Skeletal muscle tissue (tissue), 3 donors: ENCODE measurements at regions not wholly inside any gene's neighbourhood (a gene's known extent, or its start where the extent isn't known, plus 50 kb on each side); places are given as distances from the start of the nearest gene placed in this dataset.

ENCODE experiments used
- H3K27ac ChIP-seq: one replicate; pipeline ENCODE4 v1.7.0; 2013; ENCODE audit warnings: mild to moderate bottlenecking, low read depth, low read length, inconsistent platforms
- H3K27me3 ChIP-seq, 3 donors: one replicate each; pipeline ENCODE4 v1.7.0; 2013; ENCODE audit warnings: low read length in 3 of 3; ENCODE audit not compliant: control insufficient read depth in 3 of 3, insufficient read depth in 3 of 3
- H3K36me3 ChIP-seq, 3 donors: one replicate each; pipeline ENCODE4 v1.7.0; 2013; ENCODE audit warnings: low read length in 3 of 3; ENCODE audit not compliant: control insufficient read depth in 3 of 3, insufficient read depth in 3 of 3
- H3K4me1 ChIP-seq, 3 donors: one replicate each; pipeline ENCODE4 v1.7.0; 2013; ENCODE audit warnings: low read length in 3 of 3, mild to moderate bottlenecking in 3 of 3; ENCODE audit not compliant: control insufficient read depth in 3 of 3, insufficient read depth in 3 of 3
- H3K4me3 ChIP-seq, 3 donors: one replicate each; pipeline ENCODE4 v1.7.0; 2013; ENCODE audit warnings: low read length in 3 of 3
- H3K9ac ChIP-seq, 3 donors: one replicate each; pipeline ENCODE4 v1.7.0; 2013; ENCODE audit warnings: low read length in 3 of 3, mild to moderate bottlenecking in 3 of 3, moderate library complexity in 2 of 3, low read depth in 1 of 3
- H3K9me3 ChIP-seq, 3 donors: one replicate each; pipeline ENCODE4 v1.7.0; 2013; ENCODE audit warnings: low read length in 3 of 3; ENCODE audit not compliant: control insufficient read depth in 3 of 3
- donor health status: Osteomylitis.

DNA sequence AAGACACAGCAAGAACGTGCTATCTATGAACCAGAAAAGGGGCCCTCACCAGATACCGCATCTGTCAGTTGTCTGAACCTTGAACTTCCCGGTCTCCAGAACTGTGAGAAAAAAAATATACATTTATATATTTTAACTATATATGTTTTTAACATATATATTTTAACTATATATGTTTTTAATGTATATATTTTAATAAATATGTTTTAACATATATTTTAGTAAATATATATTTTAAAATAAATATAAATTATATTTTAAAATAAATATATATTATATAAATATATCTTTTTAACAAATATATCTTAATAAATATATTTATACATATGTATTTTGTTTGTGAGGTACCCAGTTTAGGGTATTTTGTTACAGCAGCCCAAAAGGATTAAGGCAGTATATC lies 958.2 kb upstream of the AUTS2 start:
- Histone ChIP-seq H3K27me3 (no peaks in the 10 kb centered on the region), H3K36me3 (no peaks in the 10 kb centered on the region), H3K9ac (no peak overlapping the region), H3K27ac (no peak overlapping the region), H3K4me1 (no peaks in the 10 kb centered on the region), H3K9me3 (peaks cover 0 to 5% (median 1%) of the 10 kb centered on the region in 3 donors), H3K4me3 (no peak overlapping the region)

DNA sequence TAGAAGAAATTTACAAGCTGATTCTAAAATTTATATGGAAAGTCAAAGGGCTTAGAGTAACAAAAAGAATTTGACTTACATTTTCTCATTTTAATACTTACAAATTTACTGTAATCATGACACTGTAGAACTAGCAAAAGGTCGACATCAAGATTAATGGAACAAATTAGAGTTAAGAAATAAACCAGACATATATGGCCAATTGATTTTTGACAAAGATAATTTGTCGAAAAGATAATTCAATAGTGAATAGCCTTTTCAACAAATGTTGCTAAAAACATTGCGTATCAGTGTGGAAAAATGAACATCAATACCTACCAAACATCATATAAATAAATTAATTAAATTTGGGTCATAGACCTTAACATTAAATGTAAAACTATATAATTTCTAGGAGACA lies 955.5 kb upstream of the AUTS2 start:
- H3K4me1 ChIP-seq, result no peaks in the 10 kb centered on the region
- H3K9me3 ChIP-seq, result peaks cover 0 to 5% (median 2%) of the 10 kb centered on the region in 3 donors
- no peak overlapping the region for H3K27ac ChIP-seq
- no peaks in the 10 kb centered on the region for H3K36me3 ChIP-seq
- no peaks in the 10 kb centered on the region for H3K27me3 ChIP-seq
- H3K9ac ChIP-seq, result no peak overlapping the region
- no peak overlapping the region for H3K4me3 ChIP-seq

DNA sequence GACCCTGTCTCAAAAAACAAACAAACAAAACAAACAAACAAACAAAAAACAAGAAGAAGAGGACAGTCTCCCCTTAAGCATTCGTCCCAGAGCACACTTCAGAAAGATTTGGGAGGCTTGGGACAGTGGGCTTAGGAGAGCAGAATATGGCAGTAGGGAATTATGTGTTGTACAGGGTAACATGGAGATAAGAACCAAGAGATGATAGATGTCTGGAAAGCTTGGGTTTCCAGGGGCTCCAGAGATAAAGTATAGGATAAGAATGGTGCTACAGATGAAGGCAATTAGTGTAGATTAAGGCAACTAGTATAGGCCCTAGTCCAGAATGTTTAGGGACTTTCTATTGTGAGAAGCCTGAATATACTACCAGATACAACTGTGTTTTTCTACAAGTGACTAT lies 934.9 kb upstream of the AUTS2 start:
- Histone ChIP-seq H3K9ac (no peak overlapping the region), H3K4me3 (no peak overlapping the region), H3K4me1 (no peaks in the 10 kb centered on the region), H3K27me3 (peaks cover 0 to 3% (median 0%) of the 10 kb centered on the region in 3 donors), H3K36me3 (no peaks in the 10 kb centered on the region), H3K9me3 (no peaks in the 10 kb centered on the region), H3K27ac (no peak overlapping the region)

DNA sequence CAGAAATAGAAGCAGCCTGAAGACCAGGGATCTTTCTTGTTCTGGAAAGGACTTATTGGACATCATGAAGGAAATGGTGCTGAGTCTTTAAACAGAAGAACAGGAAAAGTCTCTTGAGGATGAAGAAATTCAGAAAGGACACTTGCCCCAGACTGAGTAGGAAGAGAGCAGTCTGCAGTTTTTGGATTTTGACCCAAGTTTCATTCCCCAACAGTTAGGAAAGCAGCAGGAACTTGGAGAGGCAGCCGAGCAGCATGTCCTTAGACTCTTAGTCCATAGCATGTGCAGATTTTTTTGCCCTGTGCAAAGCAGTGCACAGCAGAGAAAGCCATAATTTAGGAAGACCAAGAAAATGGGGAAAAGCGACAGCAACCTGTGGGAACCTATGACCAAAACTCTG lies 927.2 kb upstream of the AUTS2 start:
- Histone ChIP-seq H3K9me3 (no peaks in the 10 kb centered on the region), H3K4me3 (no peak overlapping the region), H3K4me1 (no peaks in the 10 kb centered on the region), H3K27me3 (peaks cover 0 to 3% (median 0%) of the 10 kb centered on the region in 3 donors), H3K9ac (no peak overlapping the region), H3K36me3 (no peaks in the 10 kb centered on the region), H3K27ac (no peak overlapping the region)

DNA sequence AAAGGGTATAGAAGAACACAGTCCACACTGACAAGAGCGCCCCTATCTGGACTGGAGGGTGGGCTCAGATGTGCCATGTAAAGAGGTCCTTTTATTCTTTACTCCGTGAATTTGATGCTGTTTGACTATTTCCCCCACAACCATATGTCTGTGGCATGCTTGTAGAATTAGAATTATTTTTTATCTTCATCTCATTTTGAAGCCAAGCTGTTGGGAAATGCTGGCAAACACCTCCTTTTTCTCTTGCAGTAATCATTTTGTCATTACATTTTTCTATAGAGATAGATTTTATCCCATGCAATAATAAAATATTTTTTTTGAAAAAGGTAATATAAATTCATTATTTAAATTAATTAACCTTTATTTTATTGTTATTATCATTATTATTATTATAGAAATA lies 926.6 kb upstream of the AUTS2 start:
- H3K9ac ChIP-seq, result no peak overlapping the region
- no peak overlapping the region for H3K27ac ChIP-seq
- no peaks in the 10 kb centered on the region for H3K9me3 ChIP-seq
- H3K27me3 ChIP-seq, result no peaks in the 10 kb centered on the region
- H3K36me3 ChIP-seq, result no peaks in the 10 kb centered on the region
- no peak overlapping the region for H3K4me3 ChIP-seq
- H3K4me1 ChIP-seq, result no peaks in the 10 kb centered on the region

DNA sequence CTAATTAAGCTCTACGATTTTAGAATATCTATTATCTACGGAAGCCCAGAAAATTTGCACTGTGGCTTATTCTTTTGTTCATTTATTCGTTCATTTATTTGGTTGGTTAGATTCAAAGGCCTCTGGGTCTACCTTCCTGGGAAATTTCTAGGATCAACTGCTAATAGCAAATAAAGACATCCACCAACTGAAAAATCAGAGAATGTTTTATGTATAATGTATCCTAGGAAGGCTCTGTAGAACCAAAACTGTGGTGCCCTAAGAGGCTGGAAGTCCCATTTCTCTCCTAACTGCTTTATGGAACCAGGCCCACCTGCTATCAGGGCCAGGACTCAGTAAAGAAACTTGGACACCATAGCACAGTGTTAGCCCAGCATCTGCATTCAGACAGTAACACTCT lies 923.4 kb upstream of the AUTS2 start:
- Histone ChIP-seq H3K27ac (no peak overlapping the region), H3K9ac (no peak overlapping the region)

DNA sequence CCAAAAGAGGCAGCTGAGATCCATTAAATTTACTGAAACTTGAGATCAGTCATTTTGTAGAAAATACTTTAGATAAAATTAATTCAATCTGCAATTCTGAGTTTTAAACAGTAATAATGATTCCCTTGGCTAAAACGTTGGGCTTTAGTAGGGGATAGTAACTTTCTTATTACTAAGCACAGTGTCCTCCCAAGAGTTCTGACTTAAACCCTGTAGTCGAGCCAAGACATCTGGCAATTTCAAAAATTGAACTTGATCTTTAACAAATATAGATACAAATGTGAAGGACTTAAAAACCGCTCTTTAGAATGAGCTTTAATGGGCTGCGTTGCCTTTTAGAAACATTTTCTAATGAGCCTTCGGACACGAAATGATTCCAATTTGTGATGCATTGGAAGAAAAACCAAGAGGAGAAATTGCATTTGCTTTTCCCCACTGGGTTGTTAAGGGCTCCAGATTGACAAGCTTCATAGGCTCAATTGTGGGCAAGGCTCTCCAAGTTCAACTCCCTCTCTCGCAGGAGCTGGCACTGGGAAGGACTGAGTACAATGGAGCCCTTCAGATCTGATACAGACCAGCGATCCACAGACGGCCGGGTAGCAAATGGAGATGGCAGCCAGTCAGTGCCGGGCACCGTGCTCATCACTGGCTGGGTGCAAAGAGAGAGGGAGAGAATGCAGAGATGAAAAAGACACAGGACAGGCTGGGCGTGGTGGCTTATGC lies 921.3 kb upstream of the AUTS2 start:
- H3K4me1 ChIP-seq, result no peaks in the 10 kb centered on the region
- H3K27me3 ChIP-seq, result no peaks in the 10 kb centered on the region
- H3K9ac ChIP-seq, result no peak overlapping the region
- no peak overlapping the region for H3K27ac ChIP-seq
- no peaks in the 10 kb centered on the region for H3K36me3 ChIP-seq
- H3K9me3 ChIP-seq, result no peaks in the 10 kb centered on the region
- no peak overlapping the region for H3K4me3 ChIP-seq

More for the DNA sequence above, 923.4 kb upstream of the AUTS2 start:
- Histone ChIP-seq H3K36me3 (no peaks in the 10 kb centered on the region), H3K9me3 (no peaks in the 10 kb centered on the region), H3K27me3 (no peaks in the 10 kb centered on the region), H3K4me1 (no peaks in the 10 kb centered on the region), H3K4me3 (no peak overlapping the region)

DNA sequence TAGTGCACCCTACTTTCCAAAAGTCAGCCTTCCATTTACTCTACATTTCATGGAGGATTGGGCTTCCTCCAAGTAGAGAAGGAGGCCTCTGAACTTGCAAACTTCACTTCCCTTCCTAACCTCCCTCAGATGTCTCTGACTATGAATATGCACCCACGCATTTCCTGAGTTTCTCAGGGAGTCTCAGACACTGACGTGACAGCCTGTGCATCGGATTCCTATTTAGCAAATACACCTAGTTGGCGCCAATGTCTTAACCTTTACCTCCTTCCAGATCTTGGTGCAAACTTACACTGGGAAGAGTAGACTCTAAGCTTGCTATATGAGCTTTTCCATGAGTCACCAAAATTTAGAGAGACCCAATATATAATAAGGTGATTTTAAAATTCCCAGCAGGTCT lies 920.1 kb upstream of the AUTS2 start:
- no peaks in the 10 kb centered on the region for H3K4me1 ChIP-seq
- H3K27ac ChIP-seq, result no peak overlapping the region
- H3K36me3 ChIP-seq, result no peaks in the 10 kb centered on the region
- H3K9me3 ChIP-seq, result no peaks in the 10 kb centered on the region
- peaks cover 0 to 3% (median 0%) of the 10 kb centered on the region in 3 donors for H3K27me3 ChIP-seq
- H3K9ac ChIP-seq, result no peak overlapping the region
- no peak overlapping the region for H3K4me3 ChIP-seq

DNA sequence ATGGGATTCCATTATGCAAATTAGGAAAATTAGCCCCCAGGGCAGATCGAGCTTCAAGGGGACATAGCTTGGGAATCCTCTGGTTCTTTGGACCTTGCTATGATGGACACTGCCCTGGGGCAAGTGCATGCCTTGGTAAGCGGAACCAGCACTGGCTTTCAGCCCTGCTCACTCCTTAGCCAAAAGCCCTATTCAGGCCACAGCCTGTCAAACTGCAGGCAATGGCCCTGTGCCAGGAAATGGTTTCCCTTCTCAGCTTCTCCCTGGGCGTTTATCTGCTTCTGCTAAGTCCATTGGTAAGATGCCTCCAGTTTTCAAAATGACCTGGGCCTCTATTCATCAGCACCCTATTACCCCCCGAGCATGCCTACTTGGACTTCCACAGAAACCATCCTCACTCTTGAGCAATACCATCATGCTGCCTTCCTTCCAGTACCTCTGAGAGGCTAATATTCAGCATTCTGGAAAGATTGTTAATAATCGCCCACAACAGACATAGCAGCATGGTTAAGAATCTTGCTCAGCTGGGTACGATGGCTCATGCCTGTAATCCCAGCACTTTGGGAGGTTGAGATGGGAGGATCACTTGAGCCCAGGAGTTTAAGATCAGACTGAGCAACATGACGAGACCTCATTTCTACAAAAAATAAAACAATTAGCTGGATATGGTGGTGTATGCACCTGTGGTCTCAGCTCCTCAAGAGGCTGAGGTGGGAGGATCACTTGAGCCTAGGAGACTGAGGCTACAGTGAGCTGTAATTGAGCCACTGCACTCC lies 918.6 kb upstream of the AUTS2 start:
- peaks cover 0 to 2% (median 0%) of the 10 kb centered on the region in 3 donors for H3K9me3 ChIP-seq
- H3K4me1 ChIP-seq, result peaks cover 0 to 2% (median 0%) of the 10 kb centered on the region in 3 donors
- no peak overlapping the region for H3K4me3 ChIP-seq
- H3K27me3 ChIP-seq, result peaks cover 0 to 3% (median 0%) of the 10 kb centered on the region in 3 donors
- H3K9ac ChIP-seq, result no peak overlapping the region
- no peak overlapping the region for H3K27ac ChIP-seq
- H3K36me3 ChIP-seq, result no peaks in the 10 kb centered on the region

DNA sequence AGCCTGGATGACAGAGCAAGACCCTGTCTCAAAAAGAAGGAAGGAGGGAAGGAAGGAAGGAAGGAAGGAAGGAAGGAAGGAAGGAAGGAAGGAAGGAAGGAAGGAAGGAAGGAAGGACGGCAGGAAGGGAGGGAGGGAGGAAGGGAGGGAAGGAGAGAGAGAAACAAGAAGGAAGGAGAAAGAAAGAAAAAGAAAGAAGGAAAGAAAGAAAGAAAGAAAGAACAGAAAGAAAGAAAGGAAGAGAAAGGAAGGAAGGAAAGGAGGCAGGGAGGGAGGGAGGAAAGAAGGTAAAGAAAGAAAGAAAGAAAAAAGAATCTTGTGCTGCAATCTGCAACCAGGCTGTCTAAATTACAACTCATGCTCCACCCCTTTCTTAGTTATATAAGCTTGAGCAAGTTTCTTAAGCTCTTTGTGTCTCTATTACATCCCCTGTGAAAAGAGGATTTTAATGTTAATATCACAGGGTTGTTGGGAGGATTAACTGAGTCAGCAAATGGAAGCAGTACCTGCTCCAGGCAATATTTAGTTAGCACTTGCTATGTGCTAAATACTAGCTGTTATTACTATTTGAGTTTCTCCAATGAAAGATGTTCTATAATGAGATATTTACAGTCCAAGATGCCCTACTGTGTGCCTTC lies 917.9 kb upstream of the AUTS2 start:
- no peaks in the 10 kb centered on the region for H3K36me3 ChIP-seq
- H3K27ac ChIP-seq, result no peak overlapping the region
- H3K27me3 ChIP-seq, result peaks cover 0 to 3% (median 2%) of the 10 kb centered on the region in 3 donors
- H3K4me3 ChIP-seq, result no peak overlapping the region
- no peak overlapping the region for H3K9ac ChIP-seq
- peaks cover 0 to 2% (median 0%) of the 10 kb centered on the region in 3 donors for H3K9me3 ChIP-seq
- H3K4me1 ChIP-seq, result peaks cover 0 to 2% (median 0%) of the 10 kb centered on the region in 3 donors
